H1 (cell line): ENCODE measurements at regions not wholly inside any gene's neighbourhood (a gene's known extent, or its start where the extent isn't known, plus 50 kb on each side); places are given as distances from the start of the nearest gene placed in this dataset.
A peak's percentile ranks its signal among the peaks of the same experiment; 100 is the strongest.

Experiments
- CTCF ChIA-PET: fragments of 300-600 bp; sonication (Branson Sonifier 250); formaldehyde crosslinking; loops from one replicate; lab custom pipeline; 2021; ENCODE audit not compliant: partially characterized antibody; lab: Charles Lee
- POLR2A ChIA-PET: fragments of 300-600 bp; sonication (Branson Sonifier 250); formaldehyde crosslinking; loops from one replicate; lab custom pipeline; 2021; ENCODE audit warnings: inconsistent platforms; ENCODE audit not compliant: partially characterized antibody; lab: Charles Lee
- DNase-seq, 2 experiments: peaks; one replicate each; pipeline versions ENCODE4 v3.0.0 to v3.0.0-alpha.2; 2010 to 2022; ENCODE audit warnings: low spot score in 2 of 2, low read depth in 1 of 2, mixed read lengths in 1 of 2
- FAIRE-seq: peaks from 2 replicates; lab custom pipeline; 2011; peaks lifted over from hg19 to GRCh38; lab: Jason Lieb, UNC
- H2AFZ ChIP-seq: 2 replicates; pipeline ENCODE4 v1.8.1; 2012; ENCODE audit warnings: low read length, inconsistent platforms
- H2AK5ac ChIP-seq: 2 replicates; pipeline ENCODE4 v1.6.1; 2013; ENCODE audit warnings: low read depth, low read length
- H2BK120ac ChIP-seq: replicated peaks from 2 replicates; pipeline ENCODE3; 2013; ENCODE audit warnings: low read depth, low read length, inconsistent platforms
- H2BK12ac ChIP-seq: 2 replicates; pipeline ENCODE4 v1.6.1; 2013; ENCODE audit warnings: low read depth, low read length
- H2BK15ac ChIP-seq: 2 replicates; pipeline ENCODE4 v1.6.1; 2013; ENCODE audit warnings: low read length
- H2BK20ac ChIP-seq: 2 replicates; pipeline ENCODE4 v1.6.1; 2013; ENCODE audit warnings: low read length
- H2BK5ac ChIP-seq: 2 replicates; pipeline ENCODE4 v1.6.1; 2013; ENCODE audit warnings: low read depth, low read length
- H3K14ac ChIP-seq: 2 replicates; pipeline ENCODE4 v1.6.1; 2013; ENCODE audit warnings: inconsistent platforms; ENCODE audit not compliant: insufficient read length
- H3K18ac ChIP-seq: 2 replicates; pipeline ENCODE4 v1.6.1; 2013; ENCODE audit warnings: low read length; ENCODE audit errors: extremely low read depth
- H3K23ac ChIP-seq: 2 replicates; pipeline ENCODE4 v1.6.1; 2013; ENCODE audit warnings: inconsistent platforms; ENCODE audit not compliant: insufficient read length
- H3K23me2 ChIP-seq: 2 replicates; pipeline ENCODE4 v1.6.1; 2013; ENCODE audit warnings: low read depth, low read length
- H3K27ac ChIP-seq: 2 replicates; pipeline ENCODE4 v1.6.1; 2011; ENCODE audit warnings: low read depth, low read length, inconsistent platforms
- H3K27me3 ChIP-seq, 4 experiments: replicated peaks in 1 of 4; 1 replicate in 1 of 4; 2 replicates in 3 of 4; pipeline versions ENCODE4 v1.6.1 to v1.8.1; 2011 to 2013; ENCODE audit warnings: low read length in 3 of 4, mild to moderate bottlenecking in 3 of 4, inconsistent platforms in 2 of 4, mixed read lengths in 2 of 4, moderate library complexity in 1 of 4; ENCODE audit not compliant: control insufficient read depth in 3 of 4, insufficient read depth in 3 of 4; ENCODE audit errors: extremely low read depth in 1 of 4
- H3K36me3 ChIP-seq, 4 experiments: 2 replicates each; pipeline versions ENCODE4 v1.6.1 to v1.8.1; 2011 to 2013; ENCODE audit warnings: mild to moderate bottlenecking in 4 of 4, low read length in 3 of 4, moderate library complexity in 2 of 4, control low read depth in 1 of 4, inconsistent platforms in 1 of 4; ENCODE audit not compliant: insufficient read depth in 4 of 4, control insufficient read depth in 2 of 4
- H3K4ac ChIP-seq: replicated peaks from 2 replicates; pipeline ENCODE3; 2013; ENCODE audit warnings: low read length, low read depth, mixed read lengths, inconsistent platforms; ENCODE audit not compliant: insufficient read length
- H3K4me1 ChIP-seq, 4 experiments: replicated peaks in 1 of 4; 1 replicate in 1 of 4; 2 replicates in 3 of 4; pipeline versions ENCODE4 v1.6.1 to v1.8.1; 2011 to 2013; ENCODE audit warnings: low read length in 3 of 4, inconsistent platforms in 2 of 4, mixed read lengths in 1 of 4; ENCODE audit not compliant: insufficient read depth in 4 of 4, control insufficient read depth in 3 of 4
- H3K4me2 ChIP-seq, 2 experiments: 2 replicates each; pipeline versions ENCODE4 v1.6.1 to v1.8.1; 2011 to 2013; ENCODE audit warnings: low read depth in 2 of 2, low read length in 2 of 2, control low read depth in 1 of 2, inconsistent platforms in 1 of 2, mild to moderate bottlenecking in 1 of 2; ENCODE audit not compliant: insufficient read depth in 1 of 2
- H3K4me3 ChIP-seq, 4 experiments: fragments of 200-600, 300-600 bp in 1 of 4; sonication (generic), shearing (Covaris generic), sonication (Bioruptor Twin) in 1 of 4; 2 replicates each; pipeline versions ENCODE4 v1.5.1 to v1.8.1; 2011 to 2016; ENCODE audit warnings: low read length in 4 of 4, low read depth in 3 of 4, control low read depth in 2 of 4, inconsistent platforms in 2 of 4, mild to moderate bottlenecking in 2 of 4, mixed read lengths in 1 of 4, moderate library complexity in 1 of 4; ENCODE audit not compliant: insufficient read depth in 2 of 4; ENCODE audit errors: extremely low read depth in 1 of 4
- H3K56ac ChIP-seq: replicated peaks from 2 replicates; pipeline ENCODE3; 2013; ENCODE audit warnings: low read depth, mild to moderate bottlenecking, mixed read lengths, low read length, inconsistent platforms; ENCODE audit not compliant: insufficient read length
- H3K79me1 ChIP-seq: 2 replicates; pipeline ENCODE4 v1.6.1; 2013; ENCODE audit warnings: low read depth, low read length, control low read depth
- H3K79me2 ChIP-seq, 2 experiments: 2 replicates each; pipeline versions ENCODE4 v1.6.1 to v1.8.1; 2012 to 2013; ENCODE audit warnings: low read length in 2 of 2, mild to moderate bottlenecking in 2 of 2, inconsistent platforms in 1 of 2; ENCODE audit not compliant: insufficient read depth in 2 of 2, control insufficient read depth in 1 of 2
- H3K9ac ChIP-seq, 4 experiments: replicated peaks in 1 of 4; 1 replicate in 1 of 4; 2 replicates in 3 of 4; pipeline versions ENCODE4 v1.6.1 to v1.8.1; 2011 to 2013; ENCODE audit warnings: low read depth in 3 of 4, low read length in 3 of 4, control low read depth in 2 of 4, mild to moderate bottlenecking in 2 of 4, moderate library complexity in 2 of 4, inconsistent platforms in 1 of 4; ENCODE audit errors: extremely low read depth in 1 of 4
- H3K9me3 ChIP-seq, 2 experiments: 2 replicates each; pipeline versions ENCODE4 v1.6.1 to v1.8.1; 2012 to 2013; ENCODE audit warnings: mild to moderate bottlenecking in 2 of 2, moderate library complexity in 2 of 2, control low read depth in 1 of 2, inconsistent platforms in 1 of 2, low read depth in 1 of 2, low read length in 1 of 2, mixed read lengths in 1 of 2; ENCODE audit not compliant: insufficient read depth in 2 of 2
- H4K20me1 ChIP-seq, 2 experiments: replicated peaks in 1 of 2; 2 replicates each; pipeline versions ENCODE3 to v1.8.1; 2011 to 2013; ENCODE audit warnings: inconsistent platforms in 2 of 2, low read length in 2 of 2, mild to moderate bottlenecking in 1 of 2; ENCODE audit not compliant: insufficient read depth in 2 of 2, control insufficient read depth in 1 of 2
- H4K5ac ChIP-seq: 2 replicates; pipeline ENCODE4 v1.6.1; 2013; ENCODE audit warnings: low read length, low read depth, mixed read lengths, inconsistent platforms; ENCODE audit not compliant: insufficient read length
- H4K8ac ChIP-seq: 2 replicates; pipeline ENCODE4 v1.8.0; 2013; ENCODE audit warnings: mild to moderate bottlenecking, moderate library complexity, low read length, inconsistent platforms; ENCODE audit not compliant: insufficient read depth; ENCODE audit errors: extremely low read depth
- H4K91ac ChIP-seq: replicated peaks from 2 replicates; pipeline ENCODE3; 2013; ENCODE audit warnings: low read length, mixed read lengths, inconsistent platforms; ENCODE audit not compliant: insufficient read length
- BCL11A ChIP-seq, 2 experiments: IDR thresholded peaks; one replicate each; pipeline ENCODE4 v1.6.1; 2011; ENCODE audit warnings: low read depth in 2 of 2, low read length in 2 of 2, mild to moderate bottlenecking in 2 of 2
- CBX5 ChIP-seq: fragments of 300-800, 300-1000 bp; sonication (generic); IDR thresholded peaks from 2 replicates; pipeline ENCODE4 v1.7.1; 2016; ENCODE audit warnings: antibody characterized with exemption, low read length, low read depth
- CTCF ChIP-seq, 3 experiments: IDR thresholded peaks; 1 replicate in 2 of 3; 2 replicates in 1 of 3; pipeline versions ENCODE4 v1.5.1 to v1.6.1; 2011; ENCODE audit warnings: low read length in 3 of 3, mild to moderate bottlenecking in 3 of 3, inconsistent platforms in 2 of 3, low read depth in 1 of 3, moderate library complexity in 1 of 3; ENCODE audit not compliant: insufficient read depth in 1 of 3; ENCODE audit errors: control extremely low read depth in 1 of 3
- NRF1 ChIP-seq: IDR thresholded peaks from 2 replicates; pipeline ENCODE4 v1.6.1; 2011; ENCODE audit warnings: mild to moderate bottlenecking, low read depth, low read length, improper control_type of control experiment
- RBBP5 ChIP-seq: IDR thresholded peaks from 2 replicates; pipeline ENCODE4 v1.7.1; 2012; ENCODE audit warnings: low read depth, mild to moderate bottlenecking, inconsistent platforms, low read length, moderate library complexity, borderline replicate concordance
- YY1 ChIP-seq: IDR thresholded peaks from 2 replicates; pipeline ENCODE4 v1.6.1; 2011; ENCODE audit warnings: low read depth, mild to moderate bottlenecking, low read length
- ZNF274 ChIP-seq: IDR thresholded peaks from 2 replicates; pipeline ENCODE4 v1.7.0; 2012; ENCODE audit warnings: low read length, borderline replicate concordance; ENCODE audit errors: extremely low read depth
- WGBS, 2 experiments: shearing (Covaris generic) in 1 of 2; methylation state at CpG; one replicate each; pipeline versions ENCODE4 v1.1.6 to v1.1.7; 2013 to 2015; ENCODE audit warnings: low lambda C conversion rate in 2 of 2, mixed read lengths in 2 of 2, inconsistent platforms in 1 of 2, low coverage in 1 of 2, missing lambda C conversion rate in 1 of 2; ENCODE audit not compliant: insufficient replicate concordance in 2 of 2, insufficient coverage in 1 of 2, insufficient read length in 1 of 2; ENCODE audit errors: extremely low coverage in 1 of 2, missing lambda C conversion rate in 1 of 2; 5-methylcytosine and 5-hydroxymethylcytosine counted together
- TF ChIP-seq, protein P1 (sequence below): IDR thresholded peaks from 2 replicates; pipeline ENCODE4 v1.6.1; 2011; ENCODE audit warnings: low read depth, mild to moderate bottlenecking, low read length; ENCODE audit not compliant: insufficient read depth

DNA sequence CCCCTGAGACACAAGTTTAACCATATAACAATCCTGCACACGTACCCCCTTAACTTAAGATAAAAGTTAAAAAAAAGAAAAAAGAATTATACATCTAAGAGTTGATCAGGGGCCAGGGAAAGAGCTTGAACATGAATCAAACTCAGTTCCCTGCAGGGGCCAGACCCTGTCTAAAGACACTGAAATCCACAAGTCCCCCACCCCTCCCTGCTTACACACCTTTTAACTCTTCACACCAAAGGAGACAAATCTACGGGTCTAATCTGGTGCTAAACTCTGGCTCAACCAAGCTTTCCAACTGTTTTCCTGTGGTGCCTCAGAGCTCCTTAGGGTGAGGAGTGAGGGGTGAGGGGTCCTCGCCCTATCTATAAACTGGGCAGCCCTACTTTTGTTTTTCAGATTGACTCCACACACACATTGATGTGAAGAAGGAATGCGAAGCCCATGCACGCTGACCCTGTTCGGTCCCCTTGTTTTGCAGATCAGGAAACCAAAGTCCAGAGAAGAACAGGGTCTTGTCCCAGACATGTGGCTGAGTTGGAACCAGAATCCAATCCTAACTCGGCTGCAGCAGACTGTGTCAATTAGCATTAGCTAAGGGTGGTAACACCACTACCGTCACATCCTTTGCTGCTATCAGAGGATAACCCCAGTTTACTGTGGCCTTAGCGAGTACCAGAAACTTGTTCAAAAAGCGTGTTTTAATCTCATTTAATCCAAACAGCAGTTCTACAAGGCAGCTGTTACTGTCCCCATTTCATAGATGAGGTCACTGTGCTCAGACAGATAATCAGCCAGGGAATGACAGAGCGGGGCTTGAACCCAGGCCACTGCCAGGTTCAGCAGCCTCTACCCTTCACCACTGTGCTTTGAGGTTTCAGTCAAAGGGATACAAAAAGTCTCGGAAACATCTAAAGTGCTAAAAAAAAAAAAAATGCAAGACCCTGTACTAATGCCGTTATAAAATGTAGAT, 145.2 kb upstream of the SYT13 start:
- Histone ChIP-seq H3K4me3 (no peak overlapping the region), H4K8ac (no peak overlapping the region), H2BK120ac (no peak overlapping the region), H4K5ac (no peak overlapping the region), H3K4ac (no peak overlapping the region), H3K4me1 (peaks cover 0 to 8% (median 2%) of the 10 kb centered on the region in 4 experiments; a peak in 3 of 7 replicates), H2BK20ac (no peak overlapping the region), H3K79me2 (no peaks in the 10 kb centered on the region), H2BK12ac (0 out of 2 replicates have a peak overlapping the region, but pooled peaks have one; percentile 50), H3K23me2 (no peaks in the 10 kb centered on the region), H3K36me3 (no peaks in the 10 kb centered on the region), H2AFZ (no peak overlapping the region; the same call in 1 of the 2 replicates), H3K9me3 (no peaks in the 10 kb centered on the region), H2BK5ac (peak overlapping the region; percentile 16; the same call in 1 of the 2 replicates), H3K18ac (no peak overlapping the region), H3K9ac (no peak overlapping the region), H2AK5ac (no peak overlapping the region), H3K56ac (no peak overlapping the region), H3K79me1 (no peaks in the 10 kb centered on the region), H4K20me1 (no peaks in the 10 kb centered on the region), H3K4me2 (no peak overlapping the region), H2BK15ac (no peak overlapping the region), H3K27ac (no peak overlapping the region), H3K27me3 (no peaks in the 10 kb centered on the region), H4K91ac (no peak overlapping the region), H3K23ac (no peak overlapping the region), H3K14ac (no peak overlapping the region)
- ChIA-PET CTCF (interaction anchor here (0.5 to 1.9 kb wide), 11 partner anchors 11 to 914 kb away, joined by 3 to 8 read pairs (median 3); no protein-coding TSS in a partner anchor), POLR2A (interaction anchor here (0.6 kb wide), 1 partner anchor 10 kb away, joined by 3 read pairs; no protein-coding TSS in a partner anchor)
- WGBS, 2 experiments = 77% methylated on average over 13 of the region's 13 CpGs; no CpG with 5 or more reads in 1 of the 2 experiments
- FAIRE-seq = peak; percentile 32
- DNase-seq = no peak
- TF ChIP-seq ZNF274 = no peak
- TF ChIP-seq CTCF (IDR thresholded peaks at IDR 0.05; ENCODE audit: control extremely low read depth in 1 of 3, insufficient read depth in 1 of 3, low read depth in 1 of 3, low read length in 3 of 3) = no peak
- TF ChIP-seq CBX5 = no peak
- no peak for TF ChIP-seq RBBP5
- TF ChIP-seq YY1 = no peak
- TF ChIP-seq BCL11A (IDR thresholded peaks at IDR 0.05; ENCODE audit: low read depth in 2 of 2, low read length in 2 of 2) = no peak
- TF ChIP-seq, protein P1, sequence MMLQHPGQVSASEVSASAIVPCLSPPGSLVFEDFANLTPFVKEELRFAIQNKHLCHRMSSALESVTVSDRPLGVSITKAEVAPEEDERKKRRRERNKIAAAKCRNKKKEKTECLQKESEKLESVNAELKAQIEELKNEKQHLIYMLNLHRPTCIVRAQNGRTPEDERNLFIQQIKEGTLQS = no peak
- TF ChIP-seq NRF1 = no peak
